NCI-H524 treated with DMSO at 0.1 percent for 48 hours (cell line): ENCODE measurements at regions not wholly inside any gene's neighbourhood (a gene's known extent, or its start where the extent isn't known, plus 50 kb on each side); places are given as distances from the start of the nearest gene placed in this dataset.
"Not testable (repeated sequence)": the region's sequence is repeated elsewhere in the genome, so short reads cannot be mapped to it uniquely, and the experiment has no call there.

ENCODE experiments used
- DNase-seq: peaks from one replicate; lab custom pipeline; 2025; lab: John Stamatoyannopoulos, UW

- DNase-seq: not testable (repeated sequence)
These were observed 106.5 kb downstream of the DIRAS2 start for GRCh38 chr9:90536094-90536493.

GRCh38 chr9:90538566-90538965 is 104.1 kb downstream of the DIRAS2 start:
- DNase-seq: no peak

GRCh38 chr9:90539286-90539685 is 103.3 kb downstream of the DIRAS2 start:
- DNase-seq: no peak

GRCh38 chr9:90540734-90541133 is 101.9 kb downstream of the DIRAS2 start:
- no peak for DNase-seq

- no peak for DNase-seq
These were observed 98.1 kb downstream of the DIRAS2 start for GRCh38 chr9:90544488-90544887.

- peak; percentile 40 for DNase-seq
These were observed 96.4 kb downstream of the DIRAS2 start for GRCh38 chr9:90546200-90546599.

- DNase-seq: no peak
These were observed 94.7 kb downstream of the DIRAS2 start for GRCh38 chr9:90547896-90548295.

GRCh38 chr9:90552317-90552716 is 90.3 kb downstream of the DIRAS2 start:
- DNase-seq: no peak

GRCh38 chr9:90555351-90556057 is 87.1 kb downstream of the DIRAS2 start:
- no peak for DNase-seq

GRCh38 chr9:90556897-90557675 is 85.5 kb downstream of the DIRAS2 start:
- no peak for DNase-seq

GRCh38 chr9:90559075-90560073 is 83.2 kb downstream of the DIRAS2 start:
- no peak for DNase-seq
